Parathyroid adenoma (tissue), 2 donors: ENCODE measurements at regions not wholly inside any gene's neighbourhood (a gene's known extent, or its start where the extent isn't known, plus 50 kb on each side); places are given as distances from the start of the nearest gene placed in this dataset.

Source experiments
- H2AFZ ChIP-seq: fragments of 300-600 bp; sonication (generic); one replicate; pipeline ENCODE4 v1.7.0; 2017; ENCODE audit warnings: antibody characterized with exemption, mild to moderate bottlenecking
- H3K27ac ChIP-seq: fragments of 300-600 bp; sonication (generic); one replicate; pipeline ENCODE4 v1.7.0; 2017
- H3K27me3 ChIP-seq: fragments of 300-600 bp; sonication (generic); one replicate; pipeline ENCODE4 v1.7.0; 2017; ENCODE audit warnings: low read length; ENCODE audit not compliant: control insufficient read depth, insufficient read depth
- H3K36me3 ChIP-seq: fragments of 300-600 bp; sonication (generic); one replicate; pipeline ENCODE4 v1.7.0; 2017; ENCODE audit warnings: low read length; ENCODE audit not compliant: control insufficient read depth, insufficient read depth
- H3K4me1 ChIP-seq: fragments of 300-600 bp; sonication (generic); one replicate; pipeline ENCODE4 v1.7.0; 2017; ENCODE audit warnings: control low read depth
- H3K4me2 ChIP-seq: fragments of 300-600 bp; sonication (generic); one replicate; pipeline ENCODE4 v1.7.0; 2017; ENCODE audit warnings: low read length
- H3K4me3 ChIP-seq: fragments of 300-600 bp; sonication (generic); one replicate; pipeline ENCODE4 v1.7.0; 2017; ENCODE audit warnings: low read depth, low read length
- H3K79me2 ChIP-seq: fragments of 300-600 bp; sonication (generic); one replicate; pipeline ENCODE4 v1.7.0; 2017; ENCODE audit warnings: control low read depth
- H3K9ac ChIP-seq: fragments of 300-600 bp; sonication (generic); one replicate; pipeline ENCODE4 v1.7.0; 2017; ENCODE audit warnings: mild to moderate bottlenecking
- H3K9me3 ChIP-seq: fragments of 300-600 bp; sonication (generic); one replicate; pipeline ENCODE4 v1.7.0; 2017; ENCODE audit warnings: low read length; ENCODE audit not compliant: control insufficient read depth
- CTCF ChIP-seq: fragments of 300-600 bp; sonication (generic); IDR thresholded peaks from one replicate; pipeline ENCODE4 v1.7.0; 2017; ENCODE audit warnings: antibody characterized with exemption, mild to moderate bottlenecking
- donor health status: primary hyperparathyroidism.

DNA sequence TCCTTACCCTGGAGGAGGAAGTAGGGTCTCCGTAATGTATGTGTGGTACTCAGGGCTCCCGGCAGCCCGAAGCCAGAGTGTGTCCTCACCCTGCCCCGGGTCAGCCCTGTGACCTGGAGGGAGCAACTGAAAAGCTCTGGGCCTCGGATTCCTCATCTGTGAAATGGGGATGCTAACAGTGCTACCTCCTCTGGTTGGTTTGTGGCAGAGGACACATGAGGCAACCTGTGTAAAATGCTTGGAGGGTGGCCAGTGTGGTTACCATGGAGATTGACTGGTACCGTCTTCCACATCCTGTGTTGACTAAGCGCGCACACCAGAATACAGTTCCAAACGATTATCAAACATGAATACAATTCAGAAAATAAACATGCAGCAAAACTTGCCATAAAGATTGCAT, 163.8 kb upstream of the KLF6 start:
- Histone ChIP-seq H3K79me2 (no peaks in the 10 kb centered on the region), H3K4me3 (no peak overlapping the region), H3K27ac (no peak overlapping the region), H3K36me3 (no peaks in the 10 kb centered on the region), H3K9me3 (no peaks in the 10 kb centered on the region), H3K9ac (no peak overlapping the region), H3K27me3 (no peaks in the 10 kb centered on the region), H3K4me2 (no peak overlapping the region), H2AFZ (no peak overlapping the region), H3K4me1 (no peaks in the 10 kb centered on the region)
- TF ChIP-seq CTCF: no peak

- Histone ChIP-seq H3K27me3 (no peaks in the 10 kb centered on the region), H3K4me3 (no peak overlapping the region), H3K9me3 (no peaks in the 10 kb centered on the region), H3K27ac (no peak overlapping the region), H3K36me3 (no peaks in the 10 kb centered on the region), H3K79me2 (no peaks in the 10 kb centered on the region), H2AFZ (no peak overlapping the region), H3K4me1 (no peaks in the 10 kb centered on the region), H3K4me2 (no peak overlapping the region), H3K9ac (no peak overlapping the region)
- TF ChIP-seq CTCF: no peak
These were observed 161.5 kb upstream of the KLF6 start for GRCh38 chr10:3946234-3947229.

- no peak overlapping the region for H2AFZ ChIP-seq
- H3K27me3 ChIP-seq: no peaks in the 10 kb centered on the region
- H3K36me3 ChIP-seq: no peaks in the 10 kb centered on the region
- no peak for TF ChIP-seq CTCF
- H3K79me2 ChIP-seq: no peaks in the 10 kb centered on the region
- H3K27ac ChIP-seq: no peak overlapping the region
- no peak overlapping the region for H3K9ac ChIP-seq
- H3K9me3 ChIP-seq: no peaks in the 10 kb centered on the region
- no peak overlapping the region for H3K4me3 ChIP-seq
- no peak overlapping the region for H3K4me2 ChIP-seq
- no peaks in the 10 kb centered on the region for H3K4me1 ChIP-seq
These were observed 160.0 kb upstream of the KLF6 start for GRCh38 chr10:3945026-3945425.

DNA sequence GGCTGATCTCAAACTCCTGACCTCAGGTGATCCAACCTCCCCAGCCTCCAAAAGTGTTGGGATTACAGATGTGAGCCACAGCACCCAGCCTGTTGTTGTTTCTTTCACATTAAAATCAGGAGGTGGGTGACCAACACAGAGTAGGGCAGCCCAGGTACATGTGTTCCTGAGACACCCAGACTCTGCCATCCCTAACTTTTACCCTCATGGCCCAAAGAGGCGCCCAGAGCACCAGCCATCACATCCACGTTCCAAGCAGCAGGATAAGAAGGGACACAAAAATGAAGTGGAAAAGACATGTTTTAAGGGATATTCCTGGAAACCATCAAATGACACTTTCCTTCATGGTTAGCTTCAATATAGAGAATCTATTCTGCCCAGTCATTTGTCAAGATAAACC, 159.6 kb upstream of the KLF6 start:
- no peak overlapping the region for H2AFZ ChIP-seq
- TF ChIP-seq CTCF: no peak

More for the DNA sequence above, 159.6 kb upstream of the KLF6 start:
- Histone ChIP-seq H3K79me2 (no peaks in the 10 kb centered on the region), H3K36me3 (no peaks in the 10 kb centered on the region), H3K9me3 (no peaks in the 10 kb centered on the region), H3K27ac (no peak overlapping the region), H3K4me1 (no peaks in the 10 kb centered on the region), H3K4me3 (no peak overlapping the region), H3K27me3 (no peaks in the 10 kb centered on the region), H3K4me2 (no peak overlapping the region), H3K9ac (no peak overlapping the region)
